ENCODE measurements at regions not wholly inside any gene's neighbourhood (a gene's known extent, or its start where the extent isn't known, plus 50 kb on each side); places are given as distances from the start of the nearest gene placed in this dataset.

- no peak overlapping the region for H3K27ac Mint-ChIP-seq
- Histone ChIP-seq H3K79me2 (replicated peaks; ENCODE audit: insufficient read depth) (no peaks in the 10 kb centered on the region), H3K4me3 (no peak overlapping the region), H3K27me3 (ENCODE audit: insufficient read depth) (no peaks in the 10 kb centered on the region), H3K27ac (ENCODE audit: low read depth) (no peak overlapping the region), H3F3A (replicated peaks; ENCODE audit: low read depth) (no peaks in the 10 kb centered on the region), H3K36me3 (ENCODE audit: insufficient read depth) (no peaks in the 10 kb centered on the region), H3K9me2 (ENCODE audit: insufficient read depth) (no peaks in the 10 kb centered on the region), H3K4me1 (ENCODE audit: insufficient read depth) (peaks cover 23% of the 10 kb centered on the region), H4K20me1 (replicated peaks; ENCODE audit: insufficient read depth) (no peaks in the 10 kb centered on the region; the same call in 1 of the 2 replicates), H3K4me2 (no peak overlapping the region), H2AFZ (no peak overlapping the region)
- TF ChIP-seq ZNF331 (CRISPR knock-in tag; IDR thresholded peaks at IDR 0.05; ENCODE audit: low read depth) (no peak), EZH2phosphoT487 (IDR thresholded peaks at IDR 0.05; ENCODE audit: unreplicated experiment) (no peak), POLR2AphosphoS5 (IDR thresholded peaks at IDR 0.05; ENCODE audit: low read depth) (no peak), ZNF462 (CRISPR knock-in tag; IDR thresholded peaks at IDR 0.05) (no peak), CTCF (conservative IDR thresholded peaks at IDR 0.05; ENCODE audit: low read depth in 2 of 2) (no peak), EZH2 (IDR thresholded peaks at IDR 0.05; ENCODE audit: low read depth, unreplicated experiment) (no peak), STAT1 (IDR thresholded peaks at IDR 0.05; ENCODE audit: unreplicated experiment) (no peak), NANOG (IDR thresholded peaks at IDR 0.05; ENCODE audit: borderline replicate concordance) (no peak), CREB1 (CRISPR knock-in tag; IDR thresholded peaks at IDR 0.05; ENCODE audit: low read depth) (no peak), JUNB (IDR thresholded peaks at IDR 0.05; ENCODE audit: unreplicated experiment) (no peak), ZNF114 (CRISPR knock-in tag; IDR thresholded peaks at IDR 0.05) (no peak)
- no peaks in the 10 kb centered on the region for H3K36me3 Mint-ChIP-seq (ENCODE audit: low read depth)
- no peak for DNase-seq (ENCODE audit: low spot score)
- peak; percentile 43; the same call in 2 of the 3 replicates for ATAC-seq
- peaks cover 26% of the 10 kb centered on the region for H3K4me1 Mint-ChIP-seq
- H3K9me3 Mint-ChIP-seq: no peaks in the 10 kb centered on the region
- peaks cover 1% of the 10 kb centered on the region for H3K27me3 Mint-ChIP-seq (ENCODE audit: insufficient read depth, low read depth, poor library complexity)
- no peak overlapping the region for H3K4me3 Mint-ChIP-seq
These were observed 200.2 kb upstream of the MYL2 start for GRCh38 chr12:111120578-111120977.
